ENCODE measurements at regions not wholly inside any gene's neighbourhood (a gene's known extent, or its start where the extent isn't known, plus 50 kb on each side); places are given as distances from the start of the nearest gene placed in this dataset.

DNA sequence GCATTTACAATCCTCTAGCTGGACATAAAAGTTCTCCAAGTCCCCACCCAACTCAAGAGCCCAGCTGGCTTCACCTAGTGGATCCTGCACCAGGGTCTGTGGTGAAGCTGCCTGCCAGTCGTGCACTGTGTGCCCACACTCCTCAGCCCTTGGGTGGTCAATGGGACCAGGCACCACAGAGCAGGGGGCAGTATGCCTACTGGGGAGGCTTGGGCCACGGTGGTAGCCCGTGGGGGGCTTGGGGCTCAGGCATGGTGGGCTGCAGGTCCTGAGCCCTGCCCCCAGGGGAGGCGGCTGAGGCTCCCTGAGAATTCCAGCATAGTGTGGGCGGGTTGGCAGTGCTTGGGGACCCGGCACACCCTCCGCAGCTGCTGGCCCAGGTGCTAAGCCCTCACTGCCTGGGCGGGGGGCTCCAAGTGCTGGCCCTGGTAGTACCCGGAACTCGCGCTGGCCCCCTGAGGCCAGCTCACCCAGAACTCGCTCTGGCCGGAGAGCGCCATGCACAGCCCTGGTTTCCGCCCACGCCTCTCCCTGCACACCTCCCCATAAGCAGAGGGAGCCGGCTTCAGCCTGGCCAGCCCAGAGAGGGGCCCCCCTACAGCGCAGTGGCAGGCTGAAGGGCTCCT lies 1473.4 kb downstream of the SUCLG1 start:
- no peak for TF ChIP-seq POLR2A (IDR thresholded peaks at IDR 0.05; ENCODE audit: low read depth, low read length)
- TF ChIP-seq, protein P1, sequence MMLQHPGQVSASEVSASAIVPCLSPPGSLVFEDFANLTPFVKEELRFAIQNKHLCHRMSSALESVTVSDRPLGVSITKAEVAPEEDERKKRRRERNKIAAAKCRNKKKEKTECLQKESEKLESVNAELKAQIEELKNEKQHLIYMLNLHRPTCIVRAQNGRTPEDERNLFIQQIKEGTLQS (IDR thresholded peaks at IDR 0.05; ENCODE audit: borderline replicate concordance, extremely low read depth, low read depth, low read length) = no peak
- TF ChIP-seq, protein P2, sequence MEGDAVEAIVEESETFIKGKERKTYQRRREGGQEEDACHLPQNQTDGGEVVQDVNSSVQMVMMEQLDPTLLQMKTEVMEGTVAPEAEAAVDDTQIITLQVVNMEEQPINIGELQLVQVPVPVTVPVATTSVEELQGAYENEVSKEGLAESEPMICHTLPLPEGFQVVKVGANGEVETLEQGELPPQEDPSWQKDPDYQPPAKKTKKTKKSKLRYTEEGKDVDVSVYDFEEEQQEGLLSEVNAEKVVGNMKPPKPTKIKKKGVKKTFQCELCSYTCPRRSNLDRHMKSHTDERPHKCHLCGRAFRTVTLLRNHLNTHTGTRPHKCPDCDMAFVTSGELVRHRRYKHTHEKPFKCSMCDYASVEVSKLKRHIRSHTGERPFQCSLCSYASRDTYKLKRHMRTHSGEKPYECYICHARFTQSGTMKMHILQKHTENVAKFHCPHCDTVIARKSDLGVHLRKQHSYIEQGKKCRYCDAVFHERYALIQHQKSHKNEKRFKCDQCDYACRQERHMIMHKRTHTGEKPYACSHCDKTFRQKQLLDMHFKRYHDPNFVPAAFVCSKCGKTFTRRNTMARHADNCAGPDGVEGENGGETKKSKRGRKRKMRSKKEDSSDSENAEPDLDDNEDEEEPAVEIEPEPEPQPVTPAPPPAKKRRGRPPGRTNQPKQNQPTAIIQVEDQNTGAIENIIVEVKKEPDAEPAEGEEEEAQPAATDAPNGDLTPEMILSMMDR (IDR thresholded peaks at IDR 0.05 in 2 of 3, conservative IDR thresholded peaks at IDR 0.05 in 1 of 3; ENCODE audit: control insufficient read depth in 2 of 3, extremely low read depth in 1 of 3, insufficient read depth in 1 of 3, low read depth in 3 of 3, low read length in 3 of 3) = no peak
- no peak for TF ChIP-seq TAF1 (IDR thresholded peaks at IDR 0.05; ENCODE audit: borderline replicate concordance, low read depth, low read length)
- no peak for TF ChIP-seq EED (IDR thresholded peaks at IDR 0.05; ENCODE audit: low read depth)
- TF ChIP-seq NBN (IDR thresholded peaks at IDR 0.05) = no peak
- no peak for TF ChIP-seq SMC3 (IDR thresholded peaks at IDR 0.05; ENCODE audit: borderline replicate concordance, low read length)
